RWPE2 (cell line): ENCODE measurements at regions not wholly inside any gene's neighbourhood (a gene's known extent, or its start where the extent isn't known, plus 50 kb on each side); places are given as distances from the start of the nearest gene placed in this dataset.
"Not testable (repeated sequence)": the region's sequence is repeated elsewhere in the genome, so short reads cannot be mapped to it uniquely, and the experiment has no call there.

ENCODE experiments used
- ATAC-seq: fragments of 200-7000 bp; cut with Tn5 transposase; 3 replicates; pipeline ENCODE4 v1.9.1; 2021; ENCODE audit warnings: low read depth
- DNase-seq: peaks from one replicate; pipeline ENCODE4 v3.0.0-alpha.2; 2020; ENCODE audit warnings: low spot score
- H3K27ac ChIP-seq: fragments of 450-650 bp; 2 replicates; pipeline ENCODE4 v1.5.1; 2017; ENCODE audit warnings: mild to moderate bottlenecking; ENCODE audit not compliant: poor library complexity, severe bottlenecking
- H3K27me3 ChIP-seq: fragments of 250-450 bp; sonication (Bioruptor Pico); 2 replicates; pipeline ENCODE4 v1.5.1; 2021; ENCODE audit warnings: mild to moderate bottlenecking, moderate library complexity; ENCODE audit not compliant: insufficient read depth, poor library complexity, severe bottlenecking
- H3K36me3 ChIP-seq: fragments of 250-450 bp; sonication (Bioruptor Pico); 2 replicates; pipeline ENCODE4 v1.5.1; 2020; ENCODE audit warnings: low read depth, mild to moderate bottlenecking, moderate library complexity
- H3K4me1 ChIP-seq: fragments of 250-450 bp; sonication (Bioruptor Pico); 2 replicates; pipeline ENCODE4 v1.5.1; 2021; ENCODE audit warnings: mild to moderate bottlenecking, moderate library complexity; ENCODE audit not compliant: insufficient read depth, poor library complexity, severe bottlenecking
- H3K4me3 ChIP-seq: fragments of 250-450 bp; sonication (Bioruptor Pico); 2 replicates; pipeline ENCODE4 v1.5.1; 2021; ENCODE audit warnings: mild to moderate bottlenecking, moderate library complexity; ENCODE audit not compliant: severe bottlenecking
- H3K9me3 ChIP-seq: fragments of 250-450 bp; sonication (Bioruptor Pico); 2 replicates; pipeline ENCODE4 v1.5.1; 2021; ENCODE audit warnings: mild to moderate bottlenecking, moderate library complexity; ENCODE audit not compliant: severe bottlenecking
- CTCF ChIP-seq: fragments of 450-650 bp; IDR thresholded peaks from one replicate; pipeline ENCODE4 v1.5.1; 2017; ENCODE audit warnings: mild to moderate bottlenecking, moderate library complexity; ENCODE audit not compliant: poor library complexity, severe bottlenecking

GRCh38 chr2:120511947-120512710 lies 166.2 kb downstream of the INHBB start:
- ATAC-seq (no peak), DNase-seq (peak; percentile 47)

GRCh38 chr2:120513776-120514357 lies 167.9 kb downstream of the INHBB start:
- ATAC-seq, result no peak
- no peak for TF ChIP-seq CTCF
- Histone ChIP-seq H3K27me3 (no peaks in the 10 kb centered on the region), H3K9me3 (no peaks in the 10 kb centered on the region), H3K36me3 (no peaks in the 10 kb centered on the region), H3K4me1 (peaks cover 3% of the 10 kb centered on the region), H3K27ac (no peak overlapping the region), H3K4me3 (no peak overlapping the region)
- no peak for DNase-seq

More at GRCh38 chr2:120511947-120512710, 166.2 kb downstream of the INHBB start:
- H3K27ac ChIP-seq, result no peak overlapping the region
- no peaks in the 10 kb centered on the region for H3K27me3 ChIP-seq
- no peak for TF ChIP-seq CTCF
- H3K4me3 ChIP-seq, result no peak overlapping the region
- peaks cover 9% of the 10 kb centered on the region for H3K4me1 ChIP-seq
- no peaks in the 10 kb centered on the region for H3K36me3 ChIP-seq
- H3K9me3 ChIP-seq, result no peaks in the 10 kb centered on the region

- no peak for TF ChIP-seq CTCF
- Histone ChIP-seq H3K27me3 (no peaks in the 10 kb centered on the region), H3K4me1 (no peaks in the 10 kb centered on the region), H3K27ac (no peak overlapping the region), H3K36me3 (no peaks in the 10 kb centered on the region), H3K4me3 (no peak overlapping the region), H3K9me3 (no peaks in the 10 kb centered on the region)
- ATAC-seq (no peak), DNase-seq (peak; percentile 39)
These were observed 168.6 kb downstream of the INHBB start for GRCh38 chr2:120514521-120514920.

- not testable (repeated sequence) for H3K27me3 ChIP-seq, H3K36me3 ChIP-seq, ATAC-seq, H3K27ac ChIP-seq, H3K4me3 ChIP-seq, H3K4me1 ChIP-seq, H3K9me3 ChIP-seq, DNase-seq
These were observed 169.3 kb downstream of the INHBB start for GRCh38 chr2:120515066-120515758.

- Histone ChIP-seq H3K4me1 (no peaks in the 10 kb centered on the region), H3K27ac (no peak overlapping the region), H3K36me3 (no peaks in the 10 kb centered on the region), H3K9me3 (no peaks in the 10 kb centered on the region), H3K4me3 (no peak overlapping the region), H3K27me3 (no peaks in the 10 kb centered on the region)
- no peak for TF ChIP-seq CTCF
- no peak for DNase-seq
- ATAC-seq, result no peak
These were observed 170.1 kb downstream of the INHBB start for GRCh38 chr2:120515759-120516678.
